Epidermal melanocyte (primary cell): ENCODE measurements at regions not wholly inside any gene's neighbourhood (a gene's known extent, or its start where the extent isn't known, plus 50 kb on each side); places are given as distances from the start of the nearest gene placed in this dataset.

ENCODE experiments used
- DNase-seq: peaks from one replicate; pipeline ENCODE4 v3.0.0; 2011; ENCODE audit warnings: low spot score; ENCODE audit not compliant: insufficient read length

GRCh38 chr9:13900449-13900848 lies 413.5 kb downstream of the NFIB start:
- DNase-seq, result no peak

DNA sequence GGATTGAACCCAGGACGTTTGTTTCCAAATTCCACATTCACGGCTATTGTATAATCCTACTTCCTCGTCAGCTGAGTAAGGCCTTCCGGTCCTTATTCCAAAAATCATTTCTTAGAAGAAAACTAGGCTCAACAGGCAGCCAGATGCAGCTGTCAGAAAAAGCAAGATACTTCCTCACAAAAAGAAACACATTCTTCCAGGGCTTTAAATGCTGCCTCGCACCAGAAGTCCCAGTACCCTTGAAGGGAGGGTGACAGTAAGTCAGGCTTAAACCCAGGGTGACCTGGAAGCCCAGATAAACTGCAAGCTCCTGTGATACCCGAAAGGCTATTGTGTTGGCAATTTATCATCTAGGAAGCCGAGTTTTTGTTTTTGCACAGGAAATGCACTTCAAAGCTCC lies 414.0 kb downstream of the NFIB start:
- no peak for DNase-seq

DNA sequence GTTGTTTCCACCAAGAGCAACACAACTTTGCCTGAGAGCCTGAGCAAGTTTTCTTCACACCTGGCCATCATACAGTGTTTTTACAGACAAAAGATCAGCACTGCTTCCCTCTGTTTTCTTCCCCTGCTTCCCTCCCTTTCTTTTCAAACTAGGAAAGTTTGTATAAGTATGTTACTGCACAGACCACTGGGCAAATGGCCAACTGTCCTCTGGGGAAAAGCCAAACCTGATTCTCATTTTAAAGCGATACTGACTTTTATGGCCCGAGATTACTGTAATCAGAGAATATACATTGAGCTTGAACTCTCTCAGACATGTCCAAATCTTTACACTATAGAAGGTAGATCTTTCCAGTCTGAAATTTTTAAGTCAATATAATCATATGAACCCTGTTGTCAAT lies 415.0 kb downstream of the NFIB start:
- no peak for DNase-seq

- DNase-seq, result no peak
These were observed 416.8 kb downstream of the NFIB start for GRCh38 chr9:13896922-13897835.

- DNase-seq, result no peak
These were observed 417.9 kb downstream of the NFIB start for GRCh38 chr9:13896047-13896446.

DNA sequence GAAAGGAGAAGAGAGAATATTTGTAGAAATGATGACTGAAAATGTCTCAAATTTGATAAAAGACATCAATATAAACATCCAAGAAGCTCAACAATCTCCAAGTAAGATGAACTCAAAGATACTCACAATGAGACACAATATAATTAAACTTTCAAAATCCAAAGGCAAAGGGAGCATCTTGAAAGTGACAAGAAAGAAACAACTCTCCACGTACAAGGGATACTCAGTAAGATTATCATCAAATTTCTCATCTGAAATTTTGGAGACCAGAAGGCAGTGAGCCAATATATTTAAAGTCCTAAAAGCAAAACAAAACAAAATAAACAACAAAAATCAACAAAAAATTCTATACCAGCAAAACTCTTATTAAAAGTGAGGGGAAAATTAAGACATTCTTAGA lies 428.7 kb downstream of the NFIB start:
- DNase-seq, result no peak

- DNase-seq, result no peak
These were observed 434.0 kb downstream of the NFIB start for GRCh38 chr9:13879981-13880380.

DNA sequence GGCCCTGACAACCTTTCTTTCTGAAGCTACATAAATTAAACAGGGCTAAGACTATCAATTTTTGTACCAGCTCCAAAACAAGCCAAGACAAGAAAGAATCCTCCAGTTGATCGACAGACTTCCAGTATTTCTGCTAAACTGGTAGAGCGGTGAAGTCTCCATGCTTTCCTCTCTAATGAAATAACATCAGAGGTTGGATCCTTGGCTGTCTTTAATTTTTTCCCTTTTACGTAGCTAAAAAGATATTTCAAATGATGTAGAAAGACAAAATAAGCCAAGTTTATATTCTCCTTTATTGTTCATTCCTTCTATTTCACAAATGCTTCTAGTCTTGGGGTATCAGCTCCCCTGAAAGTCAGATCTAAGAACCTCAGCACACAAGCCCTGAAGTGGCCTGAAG lies 434.9 kb downstream of the NFIB start:
- no peak for DNase-seq

GRCh38 chr9:13878241-13878711 lies 435.7 kb downstream of the NFIB start:
- DNase-seq, result no peak

DNA sequence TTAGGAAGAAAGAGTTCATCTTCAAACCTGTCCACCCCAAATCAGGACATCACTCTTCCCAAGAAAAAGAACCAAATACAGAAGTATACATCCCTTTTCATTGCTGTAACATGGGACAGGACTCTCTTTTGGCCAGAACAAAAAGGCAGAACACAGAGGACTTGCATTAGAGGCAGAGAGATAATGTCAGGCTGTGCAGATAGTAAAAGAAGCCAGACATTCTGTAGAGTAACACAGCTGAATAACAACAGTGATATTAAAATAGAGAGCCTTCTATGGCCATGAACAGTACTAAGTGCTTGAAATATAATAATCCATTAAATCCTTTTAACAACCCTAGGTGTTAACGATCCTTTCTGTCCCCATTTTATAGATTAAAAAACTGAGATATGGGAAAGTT lies 437.2 kb downstream of the NFIB start:
- no peak for DNase-seq

GRCh38 chr9:13873203-13873602 lies 440.7 kb downstream of the NFIB start:
- DNase-seq, result no peak

GRCh38 chr9:13868336-13868735 lies 445.6 kb downstream of the NFIB start:
- DNase-seq, result no peak

DNA sequence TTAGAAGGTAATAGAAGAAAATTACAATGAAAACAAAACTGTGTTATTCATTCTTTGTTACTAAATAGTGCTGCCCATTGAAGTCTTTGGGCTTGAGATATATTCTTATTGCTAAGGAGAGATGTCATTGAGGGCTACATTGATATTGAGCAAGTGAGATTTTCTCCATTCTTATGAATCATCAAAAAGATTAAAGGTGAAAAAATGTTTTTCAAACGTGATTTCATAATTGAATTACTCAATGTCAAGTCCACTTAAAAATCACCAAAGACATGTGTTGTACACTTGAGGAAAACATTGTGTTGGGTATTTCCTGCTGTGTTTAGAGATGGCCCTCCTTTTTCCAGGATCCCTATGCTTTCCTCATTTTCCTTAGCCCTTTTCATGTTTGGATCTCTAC lies 448.1 kb downstream of the NFIB start:
- DNase-seq, result no peak

DNA sequence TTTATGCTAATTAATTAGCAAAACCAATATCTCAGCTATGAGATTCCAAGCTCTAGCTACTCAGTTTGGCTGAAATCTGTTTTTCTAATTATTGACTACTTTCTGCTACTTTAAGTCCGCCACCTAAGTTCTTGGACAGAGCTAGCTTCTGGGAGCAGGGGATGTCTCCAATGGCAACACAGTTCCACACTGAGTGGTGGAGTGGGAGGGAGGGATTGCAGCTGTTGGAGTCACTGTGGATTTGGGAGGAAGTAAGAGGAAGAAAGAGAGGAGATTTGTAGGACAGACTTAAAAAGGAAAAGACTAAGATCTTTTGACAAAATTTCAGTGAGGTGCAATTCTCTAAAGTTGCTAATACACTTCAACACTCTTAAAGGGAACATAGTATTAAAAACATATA lies 450.8 kb downstream of the NFIB start:
- DNase-seq, result no peak

DNA sequence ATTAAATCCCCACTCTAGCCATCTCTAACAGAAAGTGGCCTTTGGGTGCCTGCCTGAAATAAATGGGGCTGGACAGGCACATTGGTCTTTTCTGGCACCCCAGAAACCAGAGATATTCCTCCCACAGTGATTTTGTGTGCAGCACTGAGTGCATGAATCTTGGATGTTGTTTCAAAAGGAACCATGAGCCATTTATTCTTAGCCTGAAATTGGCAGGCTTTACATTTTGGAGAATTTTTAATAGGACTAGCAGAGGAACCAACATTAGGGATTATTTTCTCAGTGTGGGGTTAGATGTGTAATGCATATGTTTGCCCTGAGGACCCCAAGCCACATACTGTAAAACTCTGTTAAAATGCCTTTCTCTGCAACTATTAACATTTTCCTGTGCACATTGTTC lies 451.3 kb downstream of the NFIB start:
- no peak for DNase-seq

DNA sequence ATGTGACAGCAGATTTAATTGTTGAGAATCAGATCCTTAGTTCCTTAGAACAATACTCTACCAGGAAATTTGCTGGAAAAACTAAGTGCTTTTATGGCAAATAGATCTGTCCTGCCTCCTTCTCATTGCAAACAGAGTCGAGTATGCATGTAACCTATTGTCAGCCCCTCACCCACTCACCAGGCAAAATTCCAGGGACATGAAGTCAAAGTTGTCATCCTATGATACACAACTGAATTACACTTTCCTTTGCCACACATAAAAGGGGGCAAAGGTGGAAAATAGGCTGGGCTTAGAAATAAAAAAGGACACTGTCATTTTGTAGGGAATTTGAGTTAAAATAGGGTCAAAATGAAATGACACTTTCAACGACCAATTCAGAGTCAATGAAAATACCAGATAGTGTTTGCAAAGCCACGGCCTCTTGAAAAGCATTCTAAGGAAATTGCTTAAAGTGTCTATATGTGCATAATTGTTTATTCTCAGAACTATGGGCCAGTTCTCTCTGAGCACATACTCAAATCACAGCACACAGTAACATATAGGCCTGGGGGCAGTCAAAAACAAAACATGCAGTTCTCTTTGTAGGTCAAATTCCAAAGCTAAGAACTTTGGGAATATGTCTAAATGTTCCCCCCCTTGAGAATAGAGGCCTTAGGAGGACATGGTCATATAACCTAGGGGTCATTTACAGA lies 452.8 kb downstream of the NFIB start:
- DNase-seq, result no peak

DNA sequence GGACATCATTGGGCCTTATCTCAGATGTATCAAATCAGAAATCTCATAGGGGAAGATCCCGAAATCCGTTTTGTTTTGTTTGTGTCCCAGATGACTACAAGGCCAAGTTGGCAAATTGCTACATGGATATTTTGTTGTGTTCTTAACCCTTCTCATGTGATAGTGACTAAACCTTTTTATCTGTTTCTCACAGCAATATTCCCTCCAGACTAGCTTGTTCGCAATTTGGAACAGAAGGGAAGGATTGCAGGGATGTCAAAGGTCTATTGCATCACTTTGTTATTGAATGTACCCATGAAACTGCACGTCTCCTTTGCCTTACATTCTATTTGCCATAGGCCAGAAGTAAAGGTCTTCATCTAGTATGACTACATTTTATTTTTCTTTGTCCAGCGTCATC lies 453.9 kb downstream of the NFIB start:
- no peak for DNase-seq

DNA sequence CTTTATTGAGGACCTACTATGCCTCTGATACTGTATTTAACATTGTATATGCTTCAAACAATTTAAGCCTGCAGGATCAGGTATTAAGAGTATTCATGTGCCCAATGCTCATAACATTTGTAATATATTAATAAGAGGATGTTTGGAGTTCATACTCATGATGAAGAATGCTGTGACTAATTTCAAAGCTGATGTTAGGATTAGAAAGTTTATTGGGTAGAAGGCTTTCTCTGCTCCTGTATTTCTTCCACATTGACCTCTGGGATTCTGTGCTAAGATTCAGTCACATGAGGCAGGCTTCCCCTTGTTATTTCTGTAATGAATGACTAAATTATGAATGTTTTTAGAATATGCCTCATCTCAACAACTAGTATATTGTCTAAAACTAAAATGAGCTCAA lies 456.4 kb downstream of the NFIB start:
- no peak for DNase-seq

DNA sequence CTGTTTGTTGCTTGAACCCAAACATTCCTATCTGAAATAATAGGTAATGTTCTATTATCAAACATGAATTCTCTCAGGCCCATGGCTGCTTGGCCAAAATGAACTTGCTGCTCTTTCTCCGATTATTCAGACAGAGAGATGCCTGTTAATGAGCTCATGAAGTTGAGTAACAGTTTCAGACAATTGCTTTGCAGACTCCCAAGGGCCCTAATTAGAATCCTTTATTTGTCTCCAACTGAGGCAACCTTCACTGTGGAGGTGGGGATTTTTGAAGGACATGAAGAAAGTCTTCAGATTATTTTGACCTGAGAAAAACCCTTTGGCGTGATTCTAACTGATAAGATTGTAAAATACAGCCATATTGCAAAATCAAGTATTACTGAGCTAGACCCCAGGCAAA lies 466.7 kb downstream of the NFIB start:
- no peak for DNase-seq

GRCh38 chr9:13845460-13845859 lies 468.5 kb downstream of the NFIB start:
- no peak for DNase-seq

- no peak for DNase-seq
These were observed 472.0 kb downstream of the NFIB start for GRCh38 chr9:13841746-13842462.

DNA sequence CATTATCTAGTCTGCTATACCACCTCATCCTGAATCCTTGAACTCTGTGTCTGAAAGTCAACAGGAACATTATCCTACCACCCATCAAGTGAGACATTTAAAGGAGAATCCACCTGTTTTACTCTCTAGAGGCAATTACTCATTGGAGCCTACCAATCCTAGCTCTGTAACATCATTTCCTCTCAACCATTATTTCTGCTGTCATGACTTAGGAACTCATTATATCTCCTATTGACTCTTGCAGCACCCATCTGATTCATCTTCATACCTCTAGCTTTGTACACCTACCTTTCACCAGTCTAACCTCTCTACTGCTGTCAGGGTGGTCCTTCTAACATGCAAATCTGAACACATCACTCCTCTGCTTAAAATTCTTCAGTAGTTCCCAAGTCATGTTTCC lies 481.5 kb downstream of the NFIB start:
- no peak for DNase-seq
